B cell (primary cell): ENCODE measurements at regions not wholly inside any gene's neighbourhood (a gene's known extent, or its start where the extent isn't known, plus 50 kb on each side); places are given as distances from the start of the nearest gene placed in this dataset.

ENCODE experiments used
- CTCF ChIP-seq: fragments of 200-600 bp; IDR thresholded peaks from one replicate; pipeline ENCODE4 v1.8.0; 2022; ENCODE audit warnings: antibody characterized with exemption, mild to moderate bottlenecking
- EZH2 ChIP-seq: IDR thresholded peaks from 2 replicates; pipeline ENCODE4 v1.6.1; 2012; ENCODE audit warnings: borderline replicate concordance, low read depth, mild to moderate bottlenecking, moderate library complexity, low read length; ENCODE audit not compliant: insufficient read depth, poor library complexity, severe bottlenecking

GRCh38 chr11:15599376-15599775, 484.7 kb downstream of the INSC start:
- TF ChIP-seq CTCF (no peak), EZH2 (no peak)
